ENCODE measurements at regions not wholly inside any gene's neighbourhood (a gene's known extent, or its start where the extent isn't known, plus 50 kb on each side); places are given as distances from the start of the nearest gene placed in this dataset.

DNA sequence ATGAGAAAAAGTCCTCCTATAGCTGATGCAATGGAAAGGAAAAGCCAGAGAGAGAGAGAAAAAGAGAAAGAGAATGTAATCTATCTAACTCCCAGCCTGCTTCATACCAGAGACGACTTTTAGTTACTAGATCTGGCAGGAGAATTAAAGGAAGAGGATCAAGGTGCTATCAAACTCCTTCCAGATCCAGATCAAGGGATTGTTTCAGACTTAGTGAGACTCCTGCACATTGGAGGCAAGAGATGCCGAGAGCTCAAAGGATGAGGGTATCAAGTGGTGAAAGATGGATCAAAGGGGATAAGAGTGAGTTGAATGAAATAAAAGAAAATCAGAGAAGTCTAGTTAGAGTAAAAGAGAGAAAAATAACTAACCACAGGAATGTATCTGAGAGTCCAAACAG is 478.6 kb downstream of the KIF4B start:
- FAIRE-seq: no peak
- TF ChIP-seq ZNF644 (tag; IDR thresholded peaks at IDR 0.05; ENCODE audit: low read depth): no peak
- no peak for TF ChIP-seq ELK3 (CRISPR knock-in tag; IDR thresholded peaks at IDR 0.05)
- TF ChIP-seq SUPT5H (IDR thresholded peaks at IDR 0.05): no peak
- TF ChIP-seq, protein P1, sequence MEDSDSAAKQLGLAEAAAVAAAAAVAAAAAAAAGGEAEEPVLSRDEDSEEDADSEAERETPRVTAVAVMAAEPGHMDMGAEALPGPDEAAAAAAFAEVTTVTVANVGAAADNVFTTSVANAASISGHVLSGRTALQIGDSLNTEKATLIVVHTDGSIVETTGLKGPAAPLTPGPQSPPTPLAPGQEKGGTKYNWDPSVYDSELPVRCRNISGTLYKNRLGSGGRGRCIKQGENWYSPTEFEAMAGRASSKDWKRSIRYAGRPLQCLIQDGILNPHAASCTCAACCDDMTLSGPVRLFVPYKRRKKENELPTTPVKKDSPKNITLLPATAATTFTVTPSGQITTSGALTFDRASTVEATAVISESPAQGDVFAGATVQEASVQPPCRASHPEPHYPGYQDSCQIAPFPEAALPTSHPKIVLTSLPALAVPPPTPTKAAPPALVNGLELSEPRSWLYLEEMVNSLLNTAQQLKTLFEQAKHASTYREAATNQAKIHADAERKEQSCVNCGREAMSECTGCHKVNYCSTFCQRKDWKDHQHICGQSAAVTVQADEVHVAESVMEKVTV (CRISPR knock-in tag; IDR thresholded peaks at IDR 0.05): no peak
- no peak for TF ChIP-seq ZBTB8A (IDR thresholded peaks at IDR 0.05; ENCODE audit: partially characterized antibody)
- TF ChIP-seq MCM3 (IDR thresholded peaks at IDR 0.05): no peak
- no peak for TF ChIP-seq U2AF2 (optimal IDR thresholded peaks at IDR 0.05; ENCODE audit: low read depth, low read length)
- TF ChIP-seq, protein P2, sequence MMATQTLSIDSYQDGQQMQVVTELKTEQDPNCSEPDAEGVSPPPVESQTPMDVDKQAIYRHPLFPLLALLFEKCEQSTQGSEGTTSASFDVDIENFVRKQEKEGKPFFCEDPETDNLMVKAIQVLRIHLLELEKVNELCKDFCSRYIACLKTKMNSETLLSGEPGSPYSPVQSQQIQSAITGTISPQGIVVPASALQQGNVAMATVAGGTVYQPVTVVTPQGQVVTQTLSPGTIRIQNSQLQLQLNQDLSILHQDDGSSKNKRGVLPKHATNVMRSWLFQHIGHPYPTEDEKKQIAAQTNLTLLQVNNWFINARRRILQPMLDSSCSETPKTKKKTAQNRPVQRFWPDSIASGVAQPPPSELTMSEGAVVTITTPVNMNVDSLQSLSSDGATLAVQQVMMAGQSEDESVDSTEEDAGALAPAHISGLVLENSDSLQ (IDR thresholded peaks at IDR 0.05): no peak
- TF ChIP-seq OTX1 (CRISPR knock-in tag; IDR thresholded peaks at IDR 0.05): no peak
- no peak for TF ChIP-seq THRAP3 (IDR thresholded peaks at IDR 0.05; ENCODE audit: borderline replicate concordance)
- no peak for TF ChIP-seq TAF15 (IDR thresholded peaks at IDR 0.05; ENCODE audit: low read depth, low read length)
- in situ Hi-C loops (cut with MboI): loop anchor here (5.0 kb wide), 1 partner anchor 60 kb away; no protein-coding TSS in a partner anchor
- ATAC-seq: no peak
- POLR2A ChIA-PET: no interaction called here
- H3K4me3 ChIP-seq: no peak overlapping the region
- 0% methylated on average over 2 of the region's 2 CpGs for WGBS (ENCODE audit: insufficient coverage, low coverage, missing lambda C conversion rate)
- intact Hi-C loops (cut with micrococcal nuclease): no loop called here
- H3K9me3 ChIP-seq (replicated peaks; ENCODE audit: control insufficient read depth, insufficient read depth, low read depth, low read length): no peaks in the 10 kb centered on the region
- H3K79me2 ChIP-seq (ENCODE audit: control insufficient read depth, insufficient read depth, low read length): no peaks in the 10 kb centered on the region
- no peak overlapping the region for H2AFZ ChIP-seq (ENCODE audit: low read depth, low read length)
- no peak for DNase-seq (ENCODE audit: extremely low read depth in 1 of 4, low spot score in 3 of 4)
- H4K20me1 ChIP-seq (replicated peaks; ENCODE audit: control insufficient read depth, insufficient read depth, low read length): no peaks in the 10 kb centered on the region
- no peaks in the 10 kb centered on the region for H3K4me1 ChIP-seq (replicated peaks in 1 of 2; ENCODE audit: control insufficient read depth in 2 of 2, insufficient read depth in 2 of 2, low read length in 2 of 2)
- H3K9ac ChIP-seq (ENCODE audit: insufficient read depth in 1 of 2, low read depth in 2 of 2, low read length in 2 of 2): no peak overlapping the region
- no peaks in the 10 kb centered on the region for H3K36me3 ChIP-seq (ENCODE audit: control insufficient read depth, insufficient read depth, low read length)
- CTCF ChIA-PET (ENCODE audit: low intra/inter-chr PET ratio): no interaction called here
- H3K9me1 ChIP-seq (ENCODE audit: control insufficient read depth, insufficient read depth, low read length): no peaks in the 10 kb centered on the region
- BruUV-seq (replicated peaks): no TSS peak
- no peak overlapping the region for H3K4me2 ChIP-seq (ENCODE audit: insufficient read depth, low read length)
- no peaks in the 10 kb centered on the region for H3K27me3 ChIP-seq (ENCODE audit: control insufficient read depth in 2 of 2, insufficient read depth in 2 of 2, low read length in 2 of 2)
- no peak overlapping the region for H3K27ac ChIP-seq (ENCODE audit: extremely low read depth, low read depth, low read length)
